WTC11 (cell line): ENCODE measurements at regions not wholly inside any gene's neighbourhood (a gene's known extent, or its start where the extent isn't known, plus 50 kb on each side); places are given as distances from the start of the nearest gene placed in this dataset.

ENCODE experiments used
- ATAC-seq: fragments of 200-7000 bp; cut with Tn5 transposase; 2 replicates; pipeline ENCODE4 v1.10.0; 2021; ENCODE audit warnings: mild to moderate bottlenecking, moderate library complexity
- CTCF ChIA-PET: fragments of 300-600 bp; sonication (Branson Sonifier 250); formaldehyde crosslinking; loops from one replicate; lab custom pipeline; 2021; ENCODE audit warnings: antibody characterized with exemption; lab: Charles Lee
- POLR2A ChIA-PET: fragments of 350-600 bp; sonication (Branson Sonifier 250); formaldehyde crosslinking; loops from one replicate; lab custom pipeline; 2021; ENCODE audit warnings: antibody characterized with exemption; lab: Charles Lee
- DNase-seq: peaks from one replicate; pipeline ENCODE4 v3.0.0; 2021; ENCODE audit warnings: low spot score
- H3K27ac Mint-ChIP-seq: 2 replicates; pipeline ENCODE4 v1.8.0; 2021; ENCODE audit warnings: mixed read lengths
- H3K27me3 Mint-ChIP-seq: 2 replicates; pipeline ENCODE4 v1.8.0; 2021; ENCODE audit warnings: low read depth, mild to moderate bottlenecking, moderate library complexity, mixed read lengths
- H3K36me3 Mint-ChIP-seq: 2 replicates; pipeline ENCODE4 v1.8.0; 2021; ENCODE audit warnings: mixed read lengths
- H3K4me1 Mint-ChIP-seq: 2 replicates; pipeline ENCODE4 v1.8.0; 2022; ENCODE audit warnings: mixed read lengths
- H3K4me3 Mint-ChIP-seq: 2 replicates; pipeline ENCODE4 v1.8.0; 2021; ENCODE audit warnings: mild to moderate bottlenecking, moderate library complexity, mixed read lengths
- H3K9me3 Mint-ChIP-seq: 2 replicates; pipeline ENCODE4 v1.8.0; 2021; ENCODE audit warnings: mixed read lengths
- AFF4 ChIP-seq: sonication (generic); formaldehyde crosslinking; IDR thresholded peaks from 2 replicates; pipeline ENCODE4 v1.8.1; 2023; ENCODE audit warnings: mild to moderate bottlenecking, missing genetic modification reagents, borderline replicate concordance
- ATF1 ChIP-seq: sonication (generic); formaldehyde crosslinking; IDR thresholded peaks from 2 replicates; pipeline ENCODE4 v1.8.1; 2023; ENCODE audit warnings: mild to moderate bottlenecking, moderate library complexity, missing genetic modification reagents
- CBFB ChIP-seq: sonication (generic); formaldehyde crosslinking; IDR thresholded peaks from 2 replicates; pipeline ENCODE4 v1.8.1; 2022; ENCODE audit warnings: mild to moderate bottlenecking, low read depth, missing genetic modification reagents
- FOXP1 ChIP-seq: sonication (generic); formaldehyde crosslinking; IDR thresholded peaks from 2 replicates; pipeline ENCODE4 v1.8.0; 2022; ENCODE audit warnings: missing genetic modification reagents, mild to moderate bottlenecking, moderate library complexity, borderline replicate concordance
- IRF2 ChIP-seq: sonication (generic); formaldehyde crosslinking; IDR thresholded peaks from 2 replicates; pipeline ENCODE4 v1.8.0; 2022; ENCODE audit warnings: low read depth, missing genetic modification reagents, borderline replicate concordance
- TEAD4 ChIP-seq: sonication (generic); formaldehyde crosslinking; IDR thresholded peaks from 2 replicates; pipeline ENCODE4 v1.8.0; 2022; ENCODE audit warnings: mild to moderate bottlenecking, missing genetic modification reagents
- ZNF423 ChIP-seq: fragments of 250-450 bp; sonication (Bioruptor Pico); IDR thresholded peaks from 2 replicates; pipeline ENCODE4 v2.1.2; 2022; ENCODE audit warnings: mild to moderate bottlenecking, moderate library complexity
- ZNF425 ChIP-seq: fragments of 250-450 bp; sonication (Bioruptor Pico); conservative IDR thresholded peaks from 2 replicates; pipeline ENCODE4 v1.9.0; 2021; ENCODE audit warnings: mild to moderate bottlenecking
- ZNF671 ChIP-seq: fragments of 250-450 bp; sonication (Bioruptor Pico); IDR thresholded peaks from 2 replicates; pipeline ENCODE4 v1.8.0; 2021; ENCODE audit warnings: mild to moderate bottlenecking
- TF ChIP-seq, protein P1 (sequence below): sonication (generic); formaldehyde crosslinking; IDR thresholded peaks from 2 replicates; pipeline ENCODE4 v1.8.1; 2023; ENCODE audit warnings: mild to moderate bottlenecking, moderate library complexity, missing genetic modification reagents
- TF ChIP-seq, protein P2 (sequence below): sonication (generic); formaldehyde crosslinking; IDR thresholded peaks from 2 replicates; pipeline ENCODE4 v1.8.0; 2022; ENCODE audit warnings: missing genetic modification reagents
- TF ChIP-seq, protein P3 (sequence below): sonication (generic); formaldehyde crosslinking; IDR thresholded peaks from 2 replicates; pipeline ENCODE4 v1.8.1; 2022; ENCODE audit warnings: mild to moderate bottlenecking, moderate library complexity, missing genetic modification reagents

- TF ChIP-seq, protein P1, sequence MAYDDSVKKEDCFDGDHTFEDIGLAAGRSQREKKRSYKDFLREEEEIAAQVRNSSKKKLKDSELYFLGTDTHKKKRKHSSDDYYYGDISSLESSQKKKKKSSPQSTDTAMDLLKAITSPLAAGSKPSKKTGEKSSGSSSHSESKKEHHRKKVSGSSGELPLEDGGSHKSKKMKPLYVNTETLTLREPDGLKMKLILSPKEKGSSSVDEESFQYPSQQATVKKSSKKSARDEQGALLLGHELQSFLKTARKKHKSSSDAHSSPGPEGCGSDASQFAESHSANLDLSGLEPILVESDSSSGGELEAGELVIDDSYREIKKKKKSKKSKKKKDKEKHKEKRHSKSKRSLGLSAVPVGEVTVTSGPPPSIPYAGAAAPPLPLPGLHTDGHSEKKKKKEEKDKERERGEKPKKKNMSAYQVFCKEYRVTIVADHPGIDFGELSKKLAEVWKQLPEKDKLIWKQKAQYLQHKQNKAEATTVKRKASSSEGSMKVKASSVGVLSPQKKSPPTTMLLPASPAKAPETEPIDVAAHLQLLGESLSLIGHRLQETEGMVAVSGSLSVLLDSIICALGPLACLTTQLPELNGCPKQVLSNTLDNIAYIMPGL = no peak
- TF ChIP-seq ZNF425 (CRISPR knock-in tag) (no peak), CBFB (CRISPR knock-in tag) (no peak), FOXP1 (CRISPR knock-in tag) (no peak)
Measured at GRCh38 chr10:16259726-16260125, 177.1 kb upstream of the PTER start (continued).

GRCh38 chr10:16260388-16260787 lies 176.4 kb upstream of the PTER start:
- TF ChIP-seq TEAD4 (CRISPR knock-in tag) = no peak
- TF ChIP-seq, protein P2, sequence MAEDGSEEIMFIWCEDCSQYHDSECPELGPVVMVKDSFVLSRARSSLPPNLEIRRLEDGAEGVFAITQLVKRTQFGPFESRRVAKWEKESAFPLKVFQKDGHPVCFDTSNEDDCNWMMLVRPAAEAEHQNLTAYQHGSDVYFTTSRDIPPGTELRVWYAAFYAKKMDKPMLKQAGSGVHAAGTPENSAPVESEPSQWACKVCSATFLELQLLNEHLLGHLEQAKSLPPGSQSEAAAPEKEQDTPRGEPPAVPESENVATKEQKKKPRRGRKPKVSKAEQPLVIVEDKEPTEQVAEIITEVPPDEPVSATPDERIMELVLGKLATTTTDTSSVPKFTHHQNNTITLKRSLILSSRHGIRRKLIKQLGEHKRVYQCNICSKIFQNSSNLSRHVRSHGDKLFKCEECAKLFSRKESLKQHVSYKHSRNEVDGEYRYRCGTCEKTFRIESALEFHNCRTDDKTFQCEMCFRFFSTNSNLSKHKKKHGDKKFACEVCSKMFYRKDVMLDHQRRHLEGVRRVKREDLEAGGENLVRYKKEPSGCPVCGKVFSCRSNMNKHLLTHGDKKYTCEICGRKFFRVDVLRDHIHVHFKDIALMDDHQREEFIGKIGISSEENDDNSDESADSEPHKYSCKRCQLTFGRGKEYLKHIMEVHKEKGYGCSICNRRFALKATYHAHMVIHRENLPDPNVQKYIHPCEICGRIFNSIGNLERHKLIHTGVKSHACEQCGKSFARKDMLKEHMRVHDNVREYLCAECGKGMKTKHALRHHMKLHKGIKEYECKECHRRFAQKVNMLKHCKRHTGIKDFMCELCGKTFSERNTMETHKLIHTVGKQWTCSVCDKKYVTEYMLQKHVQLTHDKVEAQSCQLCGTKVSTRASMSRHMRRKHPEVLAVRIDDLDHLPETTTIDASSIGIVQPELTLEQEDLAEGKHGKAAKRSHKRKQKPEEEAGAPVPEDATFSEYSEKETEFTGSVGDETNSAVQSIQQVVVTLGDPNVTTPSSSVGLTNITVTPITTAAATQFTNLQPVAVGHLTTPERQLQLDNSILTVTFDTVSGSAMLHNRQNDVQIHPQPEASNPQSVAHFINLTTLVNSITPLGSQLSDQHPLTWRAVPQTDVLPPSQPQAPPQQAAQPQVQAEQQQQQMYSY (CRISPR knock-in tag) = no peak
- no peak for TF ChIP-seq ZNF671 (CRISPR knock-in tag)
- TF ChIP-seq ATF1 = no peak
- TF ChIP-seq, protein P3, sequence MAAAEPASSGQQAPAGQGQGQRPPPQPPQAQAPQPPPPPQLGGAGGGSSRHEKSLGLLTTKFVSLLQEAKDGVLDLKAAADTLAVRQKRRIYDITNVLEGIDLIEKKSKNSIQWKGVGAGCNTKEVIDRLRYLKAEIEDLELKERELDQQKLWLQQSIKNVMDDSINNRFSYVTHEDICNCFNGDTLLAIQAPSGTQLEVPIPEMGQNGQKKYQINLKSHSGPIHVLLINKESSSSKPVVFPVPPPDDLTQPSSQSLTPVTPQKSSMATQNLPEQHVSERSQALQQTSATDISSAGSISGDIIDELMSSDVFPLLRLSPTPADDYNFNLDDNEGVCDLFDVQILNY (CRISPR knock-in tag) = no peak
- no peak for TF ChIP-seq AFF4 (CRISPR knock-in tag)
- TF ChIP-seq ZNF425 (CRISPR knock-in tag) = no peak
- no peak for TF ChIP-seq IRF2 (CRISPR knock-in tag)
- no peak for TF ChIP-seq ZNF423
- H3K4me1 Mint-ChIP-seq = no peaks in the 10 kb centered on the region
- POLR2A ChIA-PET = no interaction called here
- no peak overlapping the region for H3K4me3 Mint-ChIP-seq
- H3K9me3 Mint-ChIP-seq = peaks cover 53% of the 10 kb centered on the region
- H3K27ac Mint-ChIP-seq = no peak overlapping the region
- H3K27me3 Mint-ChIP-seq = peaks cover 5% of the 10 kb centered on the region
- CTCF ChIA-PET = no interaction called here
- DNase-seq = no peak
- ATAC-seq = no peak
- peaks cover 47% of the 10 kb centered on the region for H3K36me3 Mint-ChIP-seq
